Upper lobe of left lung (tissue), 4 donors: ENCODE measurements at regions not wholly inside any gene's neighbourhood (a gene's known extent, or its start where the extent isn't known, plus 50 kb on each side); places are given as distances from the start of the nearest gene placed in this dataset.

Source experiments
- CTCF ChIP-seq, 6 experiments: fragments of 450-650 bp in 4 of 6; fragments of 200-600 bp in 2 of 6; sonication (generic) in 2 of 6; IDR thresholded peaks; one replicate each; pipeline ENCODE4 v1.5.1; 2016 to 2019; ENCODE audit warnings: antibody characterized with exemption in 6 of 6
- EP300 ChIP-seq, 4 donors: sonication (generic); formaldehyde crosslinking; IDR thresholded peaks; one replicate each; pipeline ENCODE4 v1.5.1; 2017; ENCODE audit warnings: antibody characterized with exemption in 4 of 4, control low read depth in 2 of 4
- POLR2A ChIP-seq, 4 donors: fragments of 450-650 bp; IDR thresholded peaks; one replicate each; pipeline ENCODE4 v1.5.1; 2016 to 2017; ENCODE audit warnings: antibody characterized with exemption in 4 of 4, mild to moderate bottlenecking in 2 of 4
- POLR2AphosphoS5 ChIP-seq, 2 donors: sonication (generic); formaldehyde crosslinking; IDR thresholded peaks; one replicate each; pipeline ENCODE4 v1.5.1; 2017; ENCODE audit warnings: antibody characterized with exemption in 2 of 2

- TF ChIP-seq CTCF (IDR thresholded peaks at IDR 0.05) (no peak), EP300 (IDR thresholded peaks at IDR 0.05) (no peak), POLR2A (IDR thresholded peaks at IDR 0.05) (no peak), POLR2AphosphoS5 (IDR thresholded peaks at IDR 0.05) (no peak)
These were observed 89.8 kb downstream of the KATNIP start for GRCh38 chr16:27639561-27640276.
